PC-9 (cell line): ENCODE measurements at regions not wholly inside any gene's neighbourhood (a gene's known extent, or its start where the extent isn't known, plus 50 kb on each side); places are given as distances from the start of the nearest gene placed in this dataset.

Experiments used
- BruUV-seq: library from RNA; stranded (reverse); fragments of 400-500 nt; replicated peaks from 2 replicates; lab custom pipeline; 2021; lab: Mats Ljungman, UMichigan
- CTCF ChIA-PET: fragments of 300-600 bp; sonication (Branson Sonifier 250); formaldehyde crosslinking; loops from one replicate; lab custom pipeline; 2022; ENCODE audit warnings: antibody characterized with exemption; lab: Charles Lee
- POLR2A ChIA-PET: fragments of 300-600 bp; sonication (Branson Sonifier 250); formaldehyde crosslinking; loops from one replicate; lab custom pipeline; 2022; ENCODE audit warnings: antibody characterized with exemption; ENCODE audit not compliant: unreplicated experiment; lab: Charles Lee
- DNase-seq, 2 experiments: peaks; one replicate each; pipeline versions ENCODE4 v3.0.0 to v3.0.0-alpha.2; 2015 to 2022; ENCODE audit warnings: mixed read lengths in 1 of 2
- H2AFZ ChIP-seq: fragments of 200-600 bp; sonication (generic); 2 replicates; pipeline ENCODE4 v1.8.1; 2017; ENCODE audit warnings: antibody characterized with exemption
- H3F3A ChIP-seq: fragments of 200-600 bp; sonication (generic); 2 replicates; pipeline ENCODE4 v1.8.1; 2017; ENCODE audit warnings: antibody characterized with exemption, mild to moderate bottlenecking, low read depth; ENCODE audit not compliant: insufficient read depth
- H3K27ac ChIP-seq: fragments of 200-600 bp; sonication (generic); 2 replicates; pipeline ENCODE4 v1.6.1; 2016; ENCODE audit warnings: mixed run types
- H3K27me3 ChIP-seq: fragments of 200-600 bp; sonication (generic); 2 replicates; pipeline ENCODE4 v1.6.1; 2016; ENCODE audit warnings: low read depth, mixed run types; ENCODE audit not compliant: insufficient read depth
- H3K36me3 ChIP-seq: fragments of 200-600 bp; sonication (generic); 2 replicates; pipeline ENCODE4 v1.6.1; 2016; ENCODE audit warnings: low read depth, mixed run types
- H3K4me1 ChIP-seq: fragments of 200-600 bp; sonication (generic); replicated peaks from 2 replicates; pipeline ENCODE4 v1.6.1; 2016; ENCODE audit warnings: mixed run types; ENCODE audit not compliant: insufficient read depth
- H3K4me2 ChIP-seq: fragments of 200-600 bp; sonication (generic); 2 replicates; pipeline ENCODE4 v1.6.1; 2017; ENCODE audit warnings: mixed run types
- H3K4me3 ChIP-seq: fragments of 200-600 bp; sonication (generic); 2 replicates; pipeline ENCODE4 v1.6.1; 2016; ENCODE audit warnings: mixed run types
- H3K79me2 ChIP-seq: fragments of 200-600 bp; sonication (generic); 2 replicates; pipeline ENCODE4 v1.6.1; 2017; ENCODE audit warnings: low read depth, mixed run types
- H3K9me2 ChIP-seq: fragments of 200-600 bp; sonication (generic); 2 replicates; pipeline ENCODE4 v1.8.1; 2017; ENCODE audit warnings: mild to moderate bottlenecking; ENCODE audit not compliant: insufficient read depth
- H3K9me3 ChIP-seq: fragments of 200-600 bp; sonication (generic); 2 replicates; pipeline ENCODE4 v1.8.1; 2016; ENCODE audit warnings: low read depth; ENCODE audit not compliant: insufficient read depth
- H4K20me1 ChIP-seq: fragments of 200-600 bp; sonication (generic); 2 replicates; pipeline ENCODE4 v1.8.1; 2017; ENCODE audit not compliant: insufficient read depth
- CTCF ChIP-seq: fragments of 200-600 bp; sonication (generic); conservative IDR thresholded peaks from 2 replicates; pipeline ENCODE4 v1.6.1; 2017; ENCODE audit warnings: mixed run types, antibody characterized with exemption, mild to moderate bottlenecking, moderate library complexity
- EZH2 ChIP-seq: fragments of 200-600 bp; sonication (generic); IDR thresholded peaks from 2 replicates; pipeline ENCODE4 v1.8.0; 2017; ENCODE audit warnings: antibody characterized with exemption, low read depth
- intact Hi-C: fragments of 100-400 bp; cut with micrococcal nuclease; formaldehyde crosslinking; loops from one replicate; pipeline ENCODE4 v1.10.0; 2022; ENCODE audit not compliant: unreplicated experiment

- ChIA-PET CTCF (no interaction called here), POLR2A (no interaction called here)
- TF ChIP-seq CTCF, result no peak
- no peak for TF ChIP-seq EZH2
- DNase-seq, result no peak
- H3K79me2 ChIP-seq, result no peaks in the 10 kb centered on the region
- H3K27ac ChIP-seq, result no peak overlapping the region
- no peaks in the 10 kb centered on the region for H3K36me3 ChIP-seq
- H3K9me2 ChIP-seq, result no peaks in the 10 kb centered on the region
- H3K9me3 ChIP-seq, result no peaks in the 10 kb centered on the region
- H3K4me3 ChIP-seq, result no peak overlapping the region
- peaks cover 76% of the 10 kb centered on the region for H3K27me3 ChIP-seq
- no peaks in the 10 kb centered on the region for H4K20me1 ChIP-seq
- H3K4me1 ChIP-seq, result no peaks in the 10 kb centered on the region
- H3K4me2 ChIP-seq, result no peak overlapping the region
- H3F3A ChIP-seq, result no peaks in the 10 kb centered on the region
- H2AFZ ChIP-seq, result no peak overlapping the region
- no TSS peak for BruUV-seq
- intact Hi-C loops, result no loop called here
Observed at GRCh38 chr9:135258461-135258860, 171.0 kb downstream of the OLFM1 start.

GRCh38 chr9:135259273-135259672 is 171.8 kb downstream of the OLFM1 start:
- Histone ChIP-seq H3K4me3 (no peak overlapping the region), H3K4me1 (no peaks in the 10 kb centered on the region), H3K79me2 (no peaks in the 10 kb centered on the region), H4K20me1 (no peaks in the 10 kb centered on the region), H2AFZ (no peak overlapping the region), H3K27me3 (peaks cover 73% of the 10 kb centered on the region), H3K36me3 (no peaks in the 10 kb centered on the region), H3K4me2 (no peak overlapping the region), H3K9me3 (no peaks in the 10 kb centered on the region), H3F3A (no peaks in the 10 kb centered on the region), H3K27ac (no peak overlapping the region), H3K9me2 (no peaks in the 10 kb centered on the region)
- ChIA-PET POLR2A (no interaction called here), CTCF (no interaction called here)
- no peak for DNase-seq
- TF ChIP-seq EZH2 (no peak), CTCF (no peak)
- no TSS peak for BruUV-seq
- intact Hi-C loops, result no loop called here

GRCh38 chr9:135260221-135261180 is 173.0 kb downstream of the OLFM1 start:
- Histone ChIP-seq H2AFZ (no peak overlapping the region), H3K9me3 (no peaks in the 10 kb centered on the region), H3F3A (no peaks in the 10 kb centered on the region), H3K4me2 (no peak overlapping the region), H4K20me1 (no peaks in the 10 kb centered on the region), H3K4me1 (no peaks in the 10 kb centered on the region), H3K4me3 (no peak overlapping the region), H3K9me2 (no peaks in the 10 kb centered on the region), H3K27me3 (peaks cover 71% of the 10 kb centered on the region), H3K79me2 (no peaks in the 10 kb centered on the region), H3K36me3 (no peaks in the 10 kb centered on the region), H3K27ac (no peak overlapping the region)
- no peak for TF ChIP-seq CTCF
- TF ChIP-seq EZH2, result no peak
- ChIA-PET CTCF (interaction anchor here (0.7 kb wide), 1 partner anchor 798 kb away, joined by 4 read pairs; no protein-coding TSS in a partner anchor), POLR2A (no interaction called here)
- no TSS peak for BruUV-seq
- DNase-seq, result no peak
- intact Hi-C loops, result no loop called here
